ENCODE measurements at regions not wholly inside any gene's neighbourhood (a gene's known extent, or its start where the extent isn't known, plus 50 kb on each side); places are given as distances from the start of the nearest gene placed in this dataset.

GRCh38 chr7:52720856-52721255 lies 314.6 kb upstream of the POM121L12 start:
- TF ChIP-seq CTCF (IDR thresholded peaks at IDR 0.05), result no peak
- TF ChIP-seq POLR2A (IDR thresholded peaks at IDR 0.05), result no peak

Data from thyroid gland (tissue), 4 donors.